ENCODE measurements at regions not wholly inside any gene's neighbourhood (a gene's known extent, or its start where the extent isn't known, plus 50 kb on each side); places are given as distances from the start of the nearest gene placed in this dataset.

DNA sequence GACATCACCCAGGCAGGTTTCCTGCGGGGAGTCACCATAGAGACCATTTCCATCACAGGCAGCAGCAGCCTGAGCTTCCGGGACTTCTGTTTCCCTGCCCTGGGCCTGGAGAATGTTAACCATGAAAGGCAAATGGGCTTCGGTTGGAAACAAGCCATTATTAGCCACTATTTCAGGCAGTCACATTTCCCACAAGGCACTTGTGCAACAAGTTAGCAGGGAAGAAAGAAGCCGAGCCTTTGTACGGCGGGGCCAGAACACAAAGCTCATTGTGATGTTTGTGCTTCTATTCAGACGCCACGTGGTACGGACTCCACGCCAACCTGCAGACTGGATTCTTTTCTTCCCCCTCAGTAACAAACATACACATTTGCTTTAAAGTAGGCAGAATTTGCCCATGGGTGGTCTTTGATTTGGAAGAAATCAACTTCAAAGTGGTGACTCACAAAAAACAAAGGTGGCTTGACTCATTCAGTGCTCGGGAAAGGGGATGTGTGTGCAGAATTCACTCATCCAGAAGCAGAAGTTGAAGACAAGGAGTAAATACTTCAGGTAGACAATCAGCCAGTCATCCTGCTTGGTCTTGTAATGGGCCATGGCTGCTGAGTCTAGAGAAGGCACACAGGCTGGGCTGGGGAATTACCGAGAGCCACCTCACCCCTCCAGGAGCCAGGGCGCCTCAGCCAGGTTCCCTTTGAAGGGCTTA is 154.2 kb upstream of the PRMT8 start:
- no peak overlapping the region for H3K4me3 ChIP-seq
- peak overlapping the region in 4 of 21 experiments; percentile 16 to 64 (median 26) for H3K27ac ChIP-seq

DNA sequence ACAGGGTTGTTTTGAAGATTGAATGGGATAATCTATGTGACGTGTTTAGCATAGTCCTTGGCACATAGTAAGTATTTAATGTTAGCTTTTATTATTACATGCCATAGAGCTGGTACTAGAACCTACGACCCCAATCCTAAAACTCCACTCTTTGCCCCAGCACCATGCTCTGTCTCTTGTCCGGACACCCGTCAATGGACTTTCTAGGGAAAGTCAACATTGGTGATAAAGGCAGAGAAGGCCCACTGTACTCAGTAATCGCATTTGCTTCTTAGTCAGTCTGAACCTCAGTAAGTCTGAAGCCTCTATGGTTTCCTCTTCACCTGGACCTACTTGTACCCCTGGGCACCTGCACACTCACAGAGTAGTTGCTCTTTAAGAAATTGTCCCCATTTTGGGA is 153.1 kb upstream of the PRMT8 start:
- H3K4me3 ChIP-seq = no peak overlapping the region
- no peak overlapping the region for H3K27ac ChIP-seq

DNA sequence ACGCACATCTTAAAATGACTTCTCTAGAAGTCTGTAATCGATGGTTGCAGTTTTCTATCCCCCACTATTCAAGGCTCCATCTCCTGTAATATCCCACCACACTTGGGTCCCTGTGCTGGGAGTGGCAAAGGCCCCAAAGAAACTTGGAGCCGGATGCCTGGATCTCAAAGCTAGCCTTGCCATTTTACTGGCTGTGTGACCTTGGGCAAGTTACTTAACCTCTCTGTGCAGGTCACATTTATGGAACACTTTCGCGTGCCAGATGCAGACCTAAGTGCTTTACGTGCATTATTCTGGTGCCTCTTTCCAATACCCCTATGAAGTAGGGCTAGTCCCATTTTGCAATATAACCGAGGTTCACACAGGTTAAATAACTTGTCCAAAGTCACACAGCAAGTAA is 151.8 kb upstream of the PRMT8 start:
- H3K4me3 ChIP-seq = no peak overlapping the region
- no peak overlapping the region for H3K27ac ChIP-seq

DNA sequence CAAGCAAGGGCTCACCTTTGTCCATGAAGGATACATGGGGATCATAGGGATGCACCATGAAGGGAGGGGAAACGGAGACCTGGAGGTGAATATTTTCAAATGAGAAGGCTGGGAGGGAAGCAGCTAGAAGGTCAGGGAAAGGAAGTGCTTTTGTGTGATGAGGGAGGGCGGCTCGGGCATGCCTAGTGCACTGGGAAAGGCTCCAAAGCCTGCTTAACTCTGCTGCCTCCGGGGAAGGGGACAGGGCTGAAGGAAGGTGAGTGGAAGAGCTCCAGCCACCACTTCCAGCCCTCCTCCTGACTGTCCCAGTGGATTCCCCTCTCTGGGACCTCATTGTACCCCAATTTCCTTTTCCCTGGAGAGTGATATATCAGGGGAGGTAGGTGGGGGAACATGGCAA is 149.4 kb upstream of the PRMT8 start:
- H3K27ac ChIP-seq = peak overlapping the region in 1 of 21 experiments; percentile 9

DNA sequence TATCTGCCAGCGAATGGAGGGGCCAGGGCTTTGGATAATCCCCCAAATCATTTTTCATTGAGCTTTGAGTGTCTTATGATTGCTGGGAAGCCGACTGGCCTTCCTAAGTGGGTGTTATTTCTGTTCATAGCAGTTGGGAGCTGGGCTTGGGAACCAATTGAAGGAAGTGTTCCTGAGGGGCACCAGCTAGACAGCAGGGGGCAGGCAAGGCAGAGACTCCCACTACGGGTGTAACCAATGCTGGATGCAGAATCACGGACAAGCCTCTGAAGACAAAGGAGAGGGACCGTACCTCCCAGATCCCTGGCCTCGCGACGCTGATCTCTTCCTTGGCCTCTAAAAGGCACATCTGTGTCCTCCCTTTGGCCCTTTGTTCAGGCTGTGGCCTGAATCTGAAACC is 149.0 kb upstream of the PRMT8 start:
- Histone ChIP-seq H3K27ac (peak overlapping the region in 1 of 21 experiments; percentile 9), H3K4me3 (no peak overlapping the region)

More for the DNA sequence above, 149.4 kb upstream of the PRMT8 start:
- H3K4me3 ChIP-seq = no peak overlapping the region

DNA sequence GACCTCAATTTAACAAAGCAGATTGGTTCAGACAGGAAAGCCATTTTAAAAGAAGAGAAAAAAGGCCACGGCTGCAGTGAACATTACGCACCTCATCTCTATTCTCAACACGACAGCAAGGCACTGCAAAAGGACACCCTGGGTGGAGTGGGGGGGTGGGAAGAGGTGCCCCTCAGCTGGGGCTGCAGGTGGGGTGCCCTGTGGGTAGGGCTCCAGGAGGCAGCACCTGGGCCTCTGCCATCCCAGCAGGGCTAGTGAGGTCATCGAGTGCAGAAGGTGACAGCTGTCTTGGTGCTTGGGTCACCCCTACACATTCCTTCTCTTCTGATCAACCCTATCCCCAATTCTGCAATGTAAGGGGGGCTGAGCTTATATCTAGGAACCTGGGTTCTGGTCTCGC is 142.9 kb upstream of the PRMT8 start:
- no peak overlapping the region for H3K27ac ChIP-seq
- no peak overlapping the region for H3K4me3 ChIP-seq

DNA sequence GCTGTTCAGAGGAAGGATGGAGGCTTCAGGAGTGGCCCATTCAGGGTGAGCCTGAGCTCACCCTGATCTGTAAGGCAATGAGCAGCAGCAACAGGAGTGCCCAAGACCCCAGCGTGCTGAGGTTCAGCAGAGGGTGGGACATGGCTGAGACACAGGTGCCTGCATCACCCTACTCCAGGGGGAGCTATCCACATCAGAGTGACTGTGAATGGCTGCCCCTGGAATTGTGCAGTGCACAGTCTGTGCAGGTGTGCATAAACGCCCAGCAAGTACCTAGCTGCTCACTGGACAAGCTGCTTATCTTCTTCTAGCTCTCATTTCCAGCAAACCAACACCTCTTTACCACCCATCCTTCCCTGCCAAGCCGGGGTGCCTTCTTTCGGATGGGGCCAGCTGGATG is 140.6 kb upstream of the PRMT8 start:
- Histone ChIP-seq H3K4me3 (no peak overlapping the region), H3K27ac (no peak overlapping the region)

DNA sequence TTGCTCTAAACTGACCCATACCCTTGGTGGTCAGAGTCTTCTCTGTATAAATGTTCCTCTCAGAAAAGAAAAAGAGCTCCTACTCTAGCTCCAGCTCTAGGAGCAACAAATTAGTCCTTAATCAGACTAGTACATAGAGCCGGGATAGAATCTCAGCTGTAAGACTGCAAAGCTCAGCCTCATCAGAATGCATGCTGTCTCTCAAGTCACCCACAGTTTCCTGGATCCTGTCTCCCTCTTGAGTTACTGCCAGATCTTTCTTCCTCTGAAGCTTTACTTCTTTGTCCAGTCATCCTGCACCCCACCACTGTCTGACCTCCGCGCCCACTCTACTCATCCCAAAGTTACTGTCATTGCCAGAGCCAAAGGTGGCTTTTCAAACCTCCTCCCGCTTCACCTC is 139.3 kb upstream of the PRMT8 start:
- no peak overlapping the region for H3K4me3 ChIP-seq
- no peak overlapping the region for H3K27ac ChIP-seq

DNA sequence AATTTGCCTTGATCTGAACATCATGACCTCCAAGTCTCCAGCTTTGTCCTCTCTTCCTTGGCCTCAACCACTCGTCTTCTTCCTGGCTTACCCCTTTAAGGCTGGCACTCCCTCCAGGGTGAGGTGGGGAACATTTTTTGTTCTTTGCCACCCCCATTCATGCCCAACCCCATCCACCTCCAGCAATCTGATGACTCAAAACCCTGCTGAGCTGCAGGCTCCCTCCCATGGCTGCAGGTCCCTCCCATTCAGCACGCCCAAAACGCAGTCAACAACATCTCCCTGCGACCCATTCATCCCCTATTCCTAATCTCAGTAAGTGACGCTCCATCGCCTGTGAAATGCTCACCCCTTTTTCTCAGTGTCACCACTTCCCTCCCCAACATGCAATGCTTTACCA is 138.8 kb upstream of the PRMT8 start:
- Histone ChIP-seq H3K27ac (no peak overlapping the region), H3K4me3 (no peak overlapping the region)

DNA sequence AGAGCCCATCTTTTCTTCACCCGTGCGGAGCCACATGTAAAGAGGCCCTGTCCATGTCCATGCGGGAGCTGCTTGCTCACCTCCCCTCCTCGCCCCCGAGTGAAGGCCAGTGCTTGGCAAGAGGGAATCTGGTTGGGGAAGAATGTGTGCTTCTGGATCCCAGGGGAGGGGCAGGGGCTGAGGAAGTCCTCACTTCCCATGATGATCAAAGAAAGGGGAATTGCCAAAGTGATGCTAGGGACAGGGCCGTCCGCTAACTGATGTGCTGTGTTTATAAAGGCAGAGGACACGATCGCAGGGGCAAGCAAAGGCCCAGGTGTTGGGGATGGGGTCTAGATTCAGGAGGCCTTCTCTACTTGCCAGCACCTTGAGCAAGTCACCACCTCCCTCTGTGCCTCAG is 137.4 kb upstream of the PRMT8 start:
- Histone ChIP-seq H3K27ac (no peak overlapping the region), H3K4me3 (no peak overlapping the region)

DNA sequence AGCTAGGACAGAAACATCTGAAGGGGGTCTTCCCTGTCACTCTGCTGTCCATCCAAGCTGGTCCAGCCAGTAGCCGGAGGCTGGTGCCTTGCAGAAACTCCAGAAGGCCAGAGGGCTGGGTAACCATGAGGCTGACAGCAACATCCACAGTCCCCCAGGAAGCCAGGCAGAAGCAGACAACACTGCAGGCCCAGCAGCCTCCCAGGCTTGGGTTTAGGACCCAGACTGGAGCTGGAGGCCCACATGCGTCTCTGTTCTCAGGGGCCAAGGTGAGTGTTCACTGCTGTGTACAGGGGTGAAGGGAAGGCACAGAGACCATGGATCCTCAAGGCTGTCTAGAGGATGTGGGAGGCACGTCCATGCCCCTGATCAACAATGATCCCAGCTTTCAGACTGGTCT is 136.4 kb upstream of the PRMT8 start:
- H3K4me3 ChIP-seq = no peak overlapping the region
- no peak overlapping the region for H3K27ac ChIP-seq

DNA sequence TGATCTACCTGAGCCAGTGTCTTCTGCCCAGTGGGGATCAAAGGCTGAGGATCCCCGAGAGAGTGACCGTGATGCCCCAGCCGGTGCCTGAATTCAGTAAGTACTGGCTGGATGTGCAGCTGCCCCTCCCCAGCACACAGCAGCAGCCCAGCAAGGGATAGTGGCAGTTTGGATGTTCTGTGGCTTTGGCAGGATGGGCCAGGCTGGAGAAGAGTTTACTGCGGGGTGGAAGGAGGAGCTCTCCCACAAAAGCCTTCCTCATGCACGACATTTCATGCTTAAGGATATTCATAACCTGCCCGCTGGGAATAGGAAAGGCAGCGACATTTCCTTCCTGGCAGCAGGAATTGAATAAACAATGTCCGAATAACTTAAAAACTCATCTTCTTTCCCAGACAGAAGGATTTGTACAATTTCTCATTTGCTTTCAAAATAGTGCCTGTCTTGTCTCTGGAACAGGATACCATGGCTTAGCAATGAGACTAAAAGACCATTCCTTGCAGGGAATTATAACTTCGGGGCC is 135.6 kb upstream of the PRMT8 start:
- Histone ChIP-seq H3K4me3 (no peak overlapping the region), H3K27ac (no peak overlapping the region)

DNA sequence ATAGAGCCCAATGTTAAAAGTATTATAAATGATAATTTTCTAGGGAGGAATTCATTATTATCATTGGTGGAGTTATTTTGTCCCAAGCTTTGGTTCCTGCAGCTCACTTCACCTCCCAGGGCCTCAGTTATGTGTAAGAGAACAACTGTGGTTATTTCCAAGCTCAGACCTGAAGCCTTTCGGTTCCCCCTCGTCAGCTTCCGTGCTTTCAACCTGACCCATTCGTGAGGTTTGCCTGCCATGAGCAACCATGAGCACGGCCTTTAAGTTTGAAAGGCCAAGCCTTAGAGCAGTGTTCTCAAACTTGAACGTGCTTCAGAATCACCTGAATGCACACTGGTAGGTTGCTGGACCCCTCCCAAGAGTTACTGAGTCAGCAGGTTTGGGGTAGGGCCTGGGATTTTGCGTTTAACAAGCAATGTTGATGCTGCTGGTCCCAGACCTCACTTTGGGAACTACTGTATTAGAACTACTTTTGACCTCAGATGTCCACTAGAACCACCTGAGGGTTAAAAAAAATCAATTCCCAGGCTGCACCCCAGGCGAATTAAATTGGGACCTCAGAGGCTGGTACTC is 133.0 kb upstream of the PRMT8 start:
- Histone ChIP-seq H3K27ac (no peak overlapping the region), H3K4me3 (no peak overlapping the region)

DNA sequence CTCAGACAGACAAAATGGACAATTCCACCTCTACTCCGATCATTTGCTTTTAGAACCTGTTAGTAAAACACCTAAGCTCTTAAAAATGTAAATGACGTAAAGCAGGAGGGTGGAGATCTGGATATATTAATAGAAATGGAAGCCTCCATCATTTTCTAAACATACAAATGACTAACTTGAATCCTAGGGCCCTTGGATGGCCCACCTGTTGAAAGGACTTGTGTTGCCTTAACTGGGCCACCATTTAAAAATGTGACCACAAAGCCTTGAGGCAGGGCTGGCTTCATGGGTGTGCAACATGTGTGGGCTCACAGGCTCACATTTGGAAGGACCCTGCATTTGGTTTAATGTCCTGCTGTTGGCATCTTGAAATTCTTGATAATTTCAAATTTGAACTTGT is 131.5 kb upstream of the PRMT8 start:
- no peak overlapping the region for H3K4me3 ChIP-seq
- H3K27ac ChIP-seq = no peak overlapping the region

DNA sequence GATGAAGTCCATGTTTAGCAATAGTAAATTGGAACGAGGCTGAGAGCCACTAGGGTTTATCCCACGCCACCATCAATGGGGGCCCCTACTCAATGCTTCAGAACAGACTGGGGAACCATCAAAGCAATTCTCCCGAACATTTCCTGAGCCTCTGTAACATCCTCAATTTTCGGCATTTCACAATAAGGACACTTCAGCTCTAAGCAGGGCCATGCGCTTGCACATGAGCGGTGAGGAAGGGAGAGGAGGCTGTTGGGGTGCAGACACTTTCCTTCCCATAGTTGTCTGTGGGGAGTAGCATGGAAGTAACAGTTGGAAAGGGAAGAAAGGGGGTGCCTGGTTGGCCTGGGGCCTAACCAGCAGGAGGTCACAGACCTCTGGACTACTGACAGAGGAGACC is 129.9 kb upstream of the PRMT8 start:
- Histone ChIP-seq H3K27ac (no peak overlapping the region), H3K4me3 (no peak overlapping the region)

DNA sequence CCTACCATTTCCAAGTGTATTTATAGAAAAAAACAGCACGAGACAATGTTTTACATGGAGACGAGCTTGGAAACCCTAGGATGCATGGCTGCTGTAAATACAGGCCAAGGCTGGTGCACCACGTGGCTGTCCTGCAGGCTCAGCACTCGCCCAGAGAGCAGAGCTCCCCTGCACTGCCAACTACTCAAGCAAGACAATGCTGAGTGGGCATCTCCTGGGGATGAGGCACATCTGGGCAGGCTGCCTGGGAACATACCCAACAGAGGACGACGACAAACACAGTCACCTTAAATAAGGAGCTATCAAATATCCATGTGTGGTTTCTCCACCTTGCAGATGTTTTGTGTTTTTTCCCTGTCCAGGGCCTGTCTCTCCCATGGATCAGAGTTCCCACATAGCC is 128.3 kb upstream of the PRMT8 start:
- Histone ChIP-seq H3K27ac (no peak overlapping the region), H3K4me3 (no peak overlapping the region)

DNA sequence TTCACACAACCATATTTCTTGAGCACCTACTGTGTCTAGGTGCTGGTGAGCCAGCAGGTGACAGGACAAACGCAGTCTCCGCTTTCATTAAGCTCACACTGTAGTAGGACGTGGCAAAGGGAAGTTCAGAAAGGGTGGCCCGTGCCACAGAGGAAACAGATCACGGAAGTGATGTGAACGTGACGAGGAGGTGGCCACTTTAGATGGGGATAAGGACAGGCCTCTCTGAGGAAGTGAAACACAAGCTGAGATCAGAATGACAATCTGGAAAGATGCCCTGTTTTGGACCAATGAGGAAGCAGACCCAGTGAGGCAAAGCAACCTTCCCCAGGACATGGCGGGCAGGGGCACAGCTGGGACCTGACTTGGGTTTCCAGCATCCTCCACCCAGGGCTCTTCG is 127.4 kb upstream of the PRMT8 start:
- H3K27ac ChIP-seq = no peak overlapping the region
- H3K4me3 ChIP-seq = no peak overlapping the region

DNA sequence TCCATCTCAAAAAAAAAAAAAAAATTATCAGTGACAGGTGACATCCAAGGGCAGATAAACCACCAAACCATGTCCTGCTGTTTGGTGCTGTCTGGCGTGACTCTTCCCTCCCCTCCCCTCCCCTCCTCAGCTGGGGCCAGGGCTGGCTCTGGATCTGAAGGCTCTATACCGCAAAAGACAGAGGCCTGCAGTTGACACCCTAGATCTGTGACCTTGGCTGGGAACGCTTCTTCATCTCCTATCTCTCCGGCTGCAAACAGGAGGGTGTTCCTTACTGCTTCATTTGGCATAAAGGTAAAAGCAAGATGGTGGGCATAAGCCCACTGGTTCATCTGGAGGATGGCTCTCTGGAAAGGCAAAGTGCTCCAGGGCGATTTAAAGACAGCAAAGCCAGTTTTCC is 126.8 kb upstream of the PRMT8 start:
- Histone ChIP-seq H3K4me3 (no peak overlapping the region), H3K27ac (no peak overlapping the region)

DNA sequence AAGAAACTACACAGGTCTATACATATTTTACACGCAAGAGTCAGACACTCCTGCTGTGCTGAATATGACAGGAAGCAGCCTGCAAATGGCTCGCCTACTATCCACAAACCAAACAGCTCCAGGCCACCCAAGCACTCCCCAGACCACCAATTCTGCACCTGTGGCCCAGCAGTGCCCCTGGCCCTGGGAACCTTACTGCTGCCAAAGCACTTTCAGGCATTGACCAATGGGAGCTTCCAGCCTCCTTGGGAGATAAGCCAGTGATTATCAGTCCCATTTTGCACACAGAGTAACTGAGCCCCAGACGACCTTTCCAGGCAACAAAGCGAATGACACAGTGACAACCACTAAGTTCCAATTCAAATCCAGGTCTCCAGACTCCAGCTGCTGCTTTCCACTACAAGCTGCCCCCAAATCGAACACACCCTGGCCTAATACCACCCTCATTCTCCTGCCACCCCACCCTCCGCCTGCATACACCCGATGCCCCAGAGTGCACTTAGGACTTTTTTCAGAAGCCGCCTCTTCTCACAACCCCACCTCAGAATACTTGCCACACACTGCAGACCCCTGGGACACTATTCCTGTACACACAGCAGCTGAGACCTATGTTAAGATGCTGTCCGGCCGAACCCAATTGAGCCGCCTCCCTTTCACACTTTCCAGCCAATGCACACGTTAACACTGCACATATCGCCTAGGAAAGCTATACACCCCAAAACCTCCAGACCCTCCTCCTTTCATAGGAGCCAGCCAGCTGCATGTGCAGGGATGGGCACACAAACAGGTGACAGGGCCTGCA is 126.1 kb upstream of the PRMT8 start:
- no peak overlapping the region for H3K4me3 ChIP-seq
- H3K27ac ChIP-seq = no peak overlapping the region

DNA sequence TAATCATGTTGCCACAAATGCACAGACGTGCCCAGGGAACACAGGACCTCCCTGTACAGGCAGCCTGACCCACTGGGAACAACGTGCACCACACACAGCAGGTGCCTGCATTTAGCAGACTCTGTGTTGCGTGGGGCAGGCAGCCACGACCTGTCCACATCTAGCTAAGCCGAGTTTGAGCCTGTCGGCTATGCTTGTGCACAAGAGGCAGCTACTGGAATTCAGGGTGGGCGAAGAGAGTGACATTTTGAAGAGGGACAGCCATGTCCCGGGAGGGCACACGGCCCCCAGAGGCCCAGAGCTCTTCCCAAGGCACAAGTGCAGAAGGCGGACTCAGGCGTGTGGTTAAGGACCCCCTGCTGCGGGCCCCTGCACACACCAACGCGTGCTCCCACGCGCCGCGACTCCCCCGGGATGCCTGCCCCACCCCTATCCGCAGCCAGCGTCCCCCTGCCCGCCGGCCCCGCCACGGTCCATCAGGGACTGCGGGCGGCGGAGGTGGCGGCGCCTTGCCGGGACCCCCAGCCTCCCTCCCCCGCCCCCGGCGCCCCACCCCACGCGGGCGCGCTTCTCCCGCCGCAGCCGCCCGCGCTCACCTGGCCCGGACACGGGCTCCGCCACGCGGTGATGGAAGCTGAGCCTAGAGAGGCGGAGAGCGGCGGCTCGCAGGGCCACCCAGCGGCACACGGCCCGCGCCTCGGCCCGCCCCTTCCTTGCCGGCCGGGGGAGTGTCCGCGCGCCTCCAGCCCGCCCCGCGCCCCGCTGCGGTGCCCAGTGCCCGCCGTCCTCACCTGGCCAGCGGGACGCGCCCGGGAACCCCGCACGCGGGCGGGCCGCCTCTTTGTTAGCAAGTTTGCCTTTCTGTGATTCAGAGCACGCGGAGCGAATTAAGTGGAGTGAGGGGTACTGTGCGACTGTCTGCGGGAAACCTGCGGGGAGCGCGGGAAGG is 125.3 kb upstream of the PRMT8 start:
- no peak overlapping the region for H3K27ac ChIP-seq
- H3K4me3 ChIP-seq = peak overlapping the region in 4 of 7 experiments; percentile 6 to 38 (median 24)
